Hepatocyte (in vitro differentiated cells): ENCODE measurements at regions not wholly inside any gene's neighbourhood (a gene's known extent, or its start where the extent isn't known, plus 50 kb on each side); places are given as distances from the start of the nearest gene placed in this dataset.
A peak's percentile ranks its signal among the peaks of the same experiment; 100 is the strongest.

Experiments used
- DNase-seq: peaks from one replicate; pipeline ENCODE4 v3.0.0-alpha.2; 2016; ENCODE audit warnings: low spot score
- H2AFZ ChIP-seq: fragments of 200-600 bp; sonication (generic); 2 replicates; pipeline ENCODE4 v1.6.0; 2016; ENCODE audit warnings: antibody characterized with exemption, mild to moderate bottlenecking
- H3K27ac ChIP-seq: fragments of 200-600 bp; sonication (generic); 2 replicates; pipeline ENCODE4 v1.5.1; 2016; ENCODE audit warnings: mild to moderate bottlenecking
- H3K27me3 ChIP-seq: fragments of 200-600 bp; sonication (generic); 2 replicates; pipeline ENCODE4 v1.6.1; 2016
- H3K36me3 ChIP-seq: fragments of 200-600 bp; sonication (generic); replicated peaks from 2 replicates; pipeline ENCODE4 v1.5.1; 2016; ENCODE audit warnings: low read depth; ENCODE audit not compliant: insufficient read depth
- H3K4me1 ChIP-seq: fragments of 200-600 bp; sonication (generic); 2 replicates; pipeline ENCODE4 v1.5.1; 2016; ENCODE audit warnings: mild to moderate bottlenecking, moderate library complexity; ENCODE audit not compliant: insufficient read depth
- H3K4me2 ChIP-seq: fragments of 200-600 bp; sonication (generic); 2 replicates; pipeline ENCODE4 v1.6.0; 2016
- H3K4me3 ChIP-seq: fragments of 200-600 bp; sonication (generic); 2 replicates; pipeline ENCODE4 v1.5.1; 2016; ENCODE audit warnings: mild to moderate bottlenecking
- H3K79me2 ChIP-seq: fragments of 200-600 bp; sonication (generic); 2 replicates; pipeline ENCODE4 v1.6.0; 2017; ENCODE audit warnings: mild to moderate bottlenecking
- H3K9me2 ChIP-seq: fragments of 200-600 bp; sonication (generic); replicated peaks from 2 replicates; pipeline ENCODE4 v1.6.0; 2017; ENCODE audit warnings: mild to moderate bottlenecking; ENCODE audit not compliant: insufficient read depth
- H3K9me3 ChIP-seq: fragments of 200-600 bp; sonication (generic); 2 replicates; pipeline ENCODE4 v1.5.1; 2016; ENCODE audit warnings: low read depth, mild to moderate bottlenecking
- H4K20me1 ChIP-seq: fragments of 200-600 bp; sonication (generic); 2 replicates; pipeline ENCODE4 v1.6.0; 2016; ENCODE audit warnings: mild to moderate bottlenecking; ENCODE audit not compliant: insufficient read depth, poor library complexity, severe bottlenecking
- EZH2 ChIP-seq: fragments of 200-600 bp; sonication (generic); IDR thresholded peaks from 2 replicates; pipeline ENCODE4 v1.6.1; 2016; ENCODE audit warnings: antibody characterized with exemption, mild to moderate bottlenecking, borderline replicate concordance
- EZH2phosphoT487 ChIP-seq: fragments of 200-600 bp; sonication (generic); IDR thresholded peaks from one replicate; pipeline ENCODE4 v1.6.1; 2018; ENCODE audit warnings: antibody characterized with exemption, mild to moderate bottlenecking, low read depth, moderate library complexity; ENCODE audit not compliant: unreplicated experiment, severe bottlenecking
- WGBS: methylation state at CpG from one replicate; pipeline ENCODE4 v1.1.6; 2016; ENCODE audit warnings: low lambda C conversion rate; ENCODE audit errors: missing lambda C conversion rate; 5-methylcytosine and 5-hydroxymethylcytosine counted together
- TF ChIP-seq, protein P1 (sequence below): fragments of 200-600 bp; sonication (generic); IDR thresholded peaks from 2 replicates; pipeline ENCODE4 v1.5.1; 2016; ENCODE audit warnings: antibody characterized with exemption, mild to moderate bottlenecking; ENCODE audit not compliant: poor library complexity

DNA sequence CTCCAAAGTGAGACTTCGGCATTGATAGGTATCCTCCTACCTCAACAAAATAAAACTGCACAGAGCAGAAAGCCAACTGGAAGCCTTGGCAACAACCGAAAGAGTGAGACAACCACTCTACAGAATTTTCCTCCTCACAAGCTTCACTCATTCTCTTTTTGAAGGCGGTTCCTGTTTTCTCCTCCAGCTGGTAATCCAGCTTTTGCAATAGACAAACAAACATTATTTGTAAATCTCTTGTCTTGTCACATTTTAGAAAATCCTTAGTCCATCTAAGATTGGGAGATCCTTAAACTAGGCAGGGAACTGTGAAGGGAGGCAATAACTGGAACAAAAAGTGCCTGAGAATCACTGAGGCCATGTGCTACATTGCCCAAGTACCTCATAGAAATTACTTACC, 332.4 kb downstream of the BCL11A start:
- H4K20me1 ChIP-seq = no peaks in the 10 kb centered on the region
- H3K27me3 ChIP-seq = no peaks in the 10 kb centered on the region
- no peak overlapping the region for H3K27ac ChIP-seq
- no peak for DNase-seq
- no peak overlapping the region for H3K4me2 ChIP-seq
- H3K36me3 ChIP-seq = no peaks in the 10 kb centered on the region
- H3K4me3 ChIP-seq = no peak overlapping the region
- H3K4me1 ChIP-seq = no peaks in the 10 kb centered on the region
- H3K9me2 ChIP-seq = no peaks in the 10 kb centered on the region
- no peak overlapping the region for H2AFZ ChIP-seq
- H3K79me2 ChIP-seq = no peaks in the 10 kb centered on the region
- H3K9me3 ChIP-seq = no peaks in the 10 kb centered on the region
- TF ChIP-seq EZH2 (no peak), EZH2phosphoT487 (no peak)
- TF ChIP-seq, protein P1, sequence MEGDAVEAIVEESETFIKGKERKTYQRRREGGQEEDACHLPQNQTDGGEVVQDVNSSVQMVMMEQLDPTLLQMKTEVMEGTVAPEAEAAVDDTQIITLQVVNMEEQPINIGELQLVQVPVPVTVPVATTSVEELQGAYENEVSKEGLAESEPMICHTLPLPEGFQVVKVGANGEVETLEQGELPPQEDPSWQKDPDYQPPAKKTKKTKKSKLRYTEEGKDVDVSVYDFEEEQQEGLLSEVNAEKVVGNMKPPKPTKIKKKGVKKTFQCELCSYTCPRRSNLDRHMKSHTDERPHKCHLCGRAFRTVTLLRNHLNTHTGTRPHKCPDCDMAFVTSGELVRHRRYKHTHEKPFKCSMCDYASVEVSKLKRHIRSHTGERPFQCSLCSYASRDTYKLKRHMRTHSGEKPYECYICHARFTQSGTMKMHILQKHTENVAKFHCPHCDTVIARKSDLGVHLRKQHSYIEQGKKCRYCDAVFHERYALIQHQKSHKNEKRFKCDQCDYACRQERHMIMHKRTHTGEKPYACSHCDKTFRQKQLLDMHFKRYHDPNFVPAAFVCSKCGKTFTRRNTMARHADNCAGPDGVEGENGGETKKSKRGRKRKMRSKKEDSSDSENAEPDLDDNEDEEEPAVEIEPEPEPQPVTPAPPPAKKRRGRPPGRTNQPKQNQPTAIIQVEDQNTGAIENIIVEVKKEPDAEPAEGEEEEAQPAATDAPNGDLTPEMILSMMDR = no peak
- 94% methylated on average over 3 of the region's 3 CpGs for WGBS

GRCh38 chr2:60219536-60219935, 333.9 kb downstream of the BCL11A start:
- H3K4me2 ChIP-seq = no peak overlapping the region
- TF ChIP-seq EZH2phosphoT487 (no peak), EZH2 (no peak)
- TF ChIP-seq, protein P1 = no peak
- no peaks in the 10 kb centered on the region for H3K4me1 ChIP-seq
- no peaks in the 10 kb centered on the region for H4K20me1 ChIP-seq
- H2AFZ ChIP-seq = no peak overlapping the region
- H3K27ac ChIP-seq = no peak overlapping the region
- H3K79me2 ChIP-seq = no peaks in the 10 kb centered on the region
- 82% methylated on average over 6 of the region's 6 CpGs for WGBS
- no peak for DNase-seq
- H3K36me3 ChIP-seq = no peaks in the 10 kb centered on the region
- H3K9me2 ChIP-seq = no peaks in the 10 kb centered on the region
- no peaks in the 10 kb centered on the region for H3K9me3 ChIP-seq
- H3K27me3 ChIP-seq = no peaks in the 10 kb centered on the region
- H3K4me3 ChIP-seq = no peak overlapping the region

DNA sequence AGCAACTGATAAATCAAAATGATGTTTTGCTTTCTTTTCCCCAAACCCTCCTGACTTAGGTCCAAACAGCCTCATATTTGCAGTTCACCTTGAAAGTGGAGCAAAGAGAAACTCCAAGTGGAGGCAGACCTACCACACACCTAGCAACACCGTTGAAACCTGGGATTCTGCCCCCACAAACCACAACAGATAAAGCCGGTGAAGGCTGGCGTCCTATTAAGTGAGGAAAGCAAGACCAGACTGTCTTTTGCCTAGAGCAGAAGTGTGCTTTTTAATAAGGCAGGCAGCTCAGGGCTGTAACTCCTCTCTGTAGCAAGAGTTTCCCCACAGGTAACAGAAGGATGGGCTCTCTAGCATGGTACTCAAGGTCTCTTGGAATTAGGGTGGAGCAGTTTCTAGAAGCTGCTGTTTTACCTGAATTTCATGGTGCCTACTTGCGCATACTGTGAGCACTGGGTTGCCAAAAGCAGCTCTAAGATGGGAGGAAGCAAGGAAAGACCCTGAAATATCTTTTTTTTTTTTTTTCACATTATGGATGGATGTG, 336.9 kb downstream of the BCL11A start:
- TF ChIP-seq, protein P1 = no peak
- TF ChIP-seq EZH2 (no peak), EZH2phosphoT487 (no peak)
- Histone ChIP-seq H3K9me2 (no peaks in the 10 kb centered on the region), H4K20me1 (no peaks in the 10 kb centered on the region), H3K9me3 (no peaks in the 10 kb centered on the region), H3K27ac (no peak overlapping the region), H3K4me2 (peak overlapping the region; percentile 16), H2AFZ (no peak overlapping the region), H3K79me2 (no peaks in the 10 kb centered on the region), H3K4me1 (peaks cover 18% of the 10 kb centered on the region), H3K27me3 (no peaks in the 10 kb centered on the region), H3K4me3 (no peak overlapping the region), H3K36me3 (no peaks in the 10 kb centered on the region)
- no peak for DNase-seq
- WGBS = 43% methylated on average over 4 of the region's 4 CpGs
